ENCODE measurements at regions not wholly inside any gene's neighbourhood (a gene's known extent, or its start where the extent isn't known, plus 50 kb on each side); places are given as distances from the start of the nearest gene placed in this dataset.
A peak's percentile ranks its signal among the peaks of the same experiment; 100 is the strongest.

- TF ChIP-seq FOSL1 (IDR thresholded peaks at IDR 0.05; ENCODE audit: low read depth) (no peak), CTCF (IDR thresholded peaks at IDR 0.05 in 2 of 3, conservative IDR thresholded peaks at IDR 0.05 in 1 of 3; ENCODE audit: borderline replicate concordance in 1 of 3, insufficient read depth in 1 of 3, low read depth in 2 of 3, low read length in 2 of 3) (peak; percentile 25 to 77 (median 56); a peak in 4 of 6 replicates), RAD21 (IDR thresholded peaks at IDR 0.05; ENCODE audit: low read depth) (peak; percentile 21; the same call in 1 of the 2 replicates), TCF7L2 (IDR thresholded peaks at IDR 0.05; ENCODE audit: borderline replicate concordance, extremely low read depth, insufficient read depth, insufficient read length) (no peak)
- no peaks in the 10 kb centered on the region for H4K20me1 ChIP-seq (ENCODE audit: insufficient read depth)
- BruUV-seq (replicated peaks) = no TSS peak
- H3K79me2 ChIP-seq (ENCODE audit: insufficient read depth, low read length) = no peaks in the 10 kb centered on the region
- peak; percentile 80 for ATAC-seq
- no peaks in the 10 kb centered on the region for H3K9me3 ChIP-seq (ENCODE audit: control insufficient read depth in 1 of 2, insufficient read depth in 1 of 2, low read depth in 1 of 2, low read length in 2 of 2)
- H2AFZ ChIP-seq (ENCODE audit: low read depth, low read length, poor library complexity, severe bottlenecking) = peak overlapping the region; percentile 84
- no peak overlapping the region for H3K4me2 ChIP-seq (ENCODE audit: low read length)
- H3K9me2 ChIP-seq (ENCODE audit: insufficient read depth) = no peaks in the 10 kb centered on the region
- ChIA-PET CTCF (no interaction called here), RAD21 (ENCODE audit: low non-redundant PET in 1 of 2, low total read pairs in 2 of 2, uncharacterized antibody in 2 of 2, unreplicated experiment in 2 of 2) (no interaction called here), POLR2A (no interaction called here)
- no peak overlapping the region for H3K9ac ChIP-seq (ENCODE audit: low read length)
- intact Hi-C loops (cut with micrococcal nuclease) = no loop called here
- H3K27me3 ChIP-seq (ENCODE audit: insufficient read depth, low read length) = no peaks in the 10 kb centered on the region
- no peak overlapping the region for H3K27ac ChIP-seq (ENCODE audit: low read depth, low read length)
- peaks cover 0 to 23% of the 10 kb centered on the region in 2 experiments; a peak in 2 of 4 replicates for H3K4me1 ChIP-seq (ENCODE audit: control insufficient read depth in 1 of 2, insufficient read depth in 2 of 2, low read length in 2 of 2)
- H3K4me3 ChIP-seq (replicated peaks in 1 of 2; ENCODE audit: low read depth in 1 of 2, low read length in 2 of 2) = no peak overlapping the region
- DNase-seq (ENCODE audit: low read depth, low spot score) = no peak
- H3K36me3 ChIP-seq (ENCODE audit: control insufficient read depth in 1 of 2, insufficient read depth in 2 of 2, low read length in 2 of 2) = no peaks in the 10 kb centered on the region
These were observed 255.4 kb upstream of the IRAK1BP1 start for GRCh38 chr6:78611886-78612480.

GRCh38 chr6:78614961-78615360 is 252.4 kb upstream of the IRAK1BP1 start:
- intact Hi-C loops (cut with micrococcal nuclease) = no loop called here
- TF ChIP-seq REST (IDR thresholded peaks at IDR 0.05; ENCODE audit: low read depth) (no peak), CBX3 (IDR thresholded peaks at IDR 0.05; ENCODE audit: low read depth) (no peak), ELF1 (IDR thresholded peaks at IDR 0.05; ENCODE audit: borderline replicate concordance, low read depth) (no peak), POLR2AphosphoS5 (IDR thresholded peaks at IDR 0.05; ENCODE audit: low read depth, low read length) (no peak), CTCF (IDR thresholded peaks at IDR 0.05 in 2 of 3, conservative IDR thresholded peaks at IDR 0.05 in 1 of 3; ENCODE audit: borderline replicate concordance in 1 of 3, insufficient read depth in 1 of 3, low read depth in 2 of 3, low read length in 2 of 3) (no peak), SP1 (IDR thresholded peaks at IDR 0.05; ENCODE audit: low read depth) (no peak), JUND (IDR thresholded peaks at IDR 0.05) (no peak)
- Histone ChIP-seq H3K9me2 (ENCODE audit: insufficient read depth) (no peaks in the 10 kb centered on the region), H3K79me2 (ENCODE audit: insufficient read depth, low read length) (no peaks in the 10 kb centered on the region), H3K27me3 (ENCODE audit: insufficient read depth, low read length) (no peaks in the 10 kb centered on the region), H3K36me3 (ENCODE audit: control insufficient read depth in 1 of 2, insufficient read depth in 2 of 2, low read length in 2 of 2) (no peaks in the 10 kb centered on the region), H3K4me3 (replicated peaks in 1 of 2; ENCODE audit: low read depth in 1 of 2, low read length in 2 of 2) (no peak overlapping the region), H4K20me1 (ENCODE audit: insufficient read depth) (no peaks in the 10 kb centered on the region), H3K9me3 (ENCODE audit: control insufficient read depth in 1 of 2, insufficient read depth in 1 of 2, low read depth in 1 of 2, low read length in 2 of 2) (no peaks in the 10 kb centered on the region), H2AFZ (ENCODE audit: low read depth, low read length, poor library complexity, severe bottlenecking) (peak overlapping the region; percentile 84), H3K27ac (ENCODE audit: low read depth, low read length) (no peak overlapping the region), H3K4me1 (ENCODE audit: control insufficient read depth in 1 of 2, insufficient read depth in 2 of 2, low read length in 2 of 2) (peaks cover 0 to 16% of the 10 kb centered on the region in 2 experiments; a peak in 2 of 4 replicates), H3K4me2 (ENCODE audit: low read length) (peak overlapping the region; percentile 29; the same call in 1 of the 2 replicates), H3K9ac (ENCODE audit: low read length) (no peak overlapping the region)
- POLR2A ChIA-PET = no interaction called here
- no peak for ATAC-seq
- CTCF ChIA-PET = no interaction called here
- no TSS peak for BruUV-seq (replicated peaks)
- no peak for DNase-seq (ENCODE audit: low read depth, low spot score)
- RAD21 ChIA-PET (ENCODE audit: low non-redundant PET in 1 of 2, low total read pairs in 2 of 2, uncharacterized antibody in 2 of 2, unreplicated experiment in 2 of 2) = no interaction called here
